BE2C (cell line): ENCODE measurements at regions not wholly inside any gene's neighbourhood (a gene's known extent, or its start where the extent isn't known, plus 50 kb on each side); places are given as distances from the start of the nearest gene placed in this dataset.

ENCODE experiments used
- DNase-seq: peaks from one replicate; pipeline ENCODE4 v3.0.0-alpha.2; 2020
- H3K27me3 ChIP-seq: fragments of 250-450 bp; sonication (Bioruptor Pico); 2 replicates; pipeline ENCODE4 v1.5.1; 2020; ENCODE audit warnings: mild to moderate bottlenecking
- H3K36me3 ChIP-seq: fragments of 250-450 bp; sonication (Bioruptor Pico); 2 replicates; pipeline ENCODE4 v1.5.1; 2020; ENCODE audit warnings: mild to moderate bottlenecking
- H3K4me1 ChIP-seq: fragments of 250-450 bp; sonication (Bioruptor Pico); 2 replicates; pipeline ENCODE4 v1.5.1; 2020
- H3K4me3 ChIP-seq: 2 replicates; pipeline ENCODE4 v1.5.1; 2011; ENCODE audit warnings: low read depth, low read length
- H3K9me3 ChIP-seq: fragments of 250-450 bp; sonication (Bioruptor Pico); 2 replicates; pipeline ENCODE4 v1.5.1; 2020
- CTCF ChIP-seq: IDR thresholded peaks from 2 replicates; pipeline ENCODE4 v1.5.1; 2012; ENCODE audit warnings: mild to moderate bottlenecking, low read depth, low read length

- H3K27me3 ChIP-seq = no peaks in the 10 kb centered on the region
- no peak for DNase-seq
- peaks cover 39% of the 10 kb centered on the region for H3K4me1 ChIP-seq
- H3K36me3 ChIP-seq = no peaks in the 10 kb centered on the region
- no peaks in the 10 kb centered on the region for H3K9me3 ChIP-seq
- H3K4me3 ChIP-seq = no peak overlapping the region
- TF ChIP-seq CTCF = no peak
These were observed 50.3 kb upstream of the TARBP1 start for GRCh38 chr1:234529095-234529949.
